Natural killer cell (primary cell): ENCODE measurements at regions not wholly inside any gene's neighbourhood (a gene's known extent, or its start where the extent isn't known, plus 50 kb on each side); places are given as distances from the start of the nearest gene placed in this dataset.

Experiments used
- ATAC-seq, 3 donors: fragments of 150-1000 bp in 2 of 3; fragments of 200-7000 bp in 1 of 3; cut with Tn5 transposase; 1 replicate in 1 of 3; 2 replicates in 2 of 3; pipeline ENCODE4 v1.10.0; 2021; ENCODE audit warnings: mild to moderate bottlenecking in 2 of 3, moderate library complexity in 2 of 3
- DNase-seq, 2 donors: peaks; one replicate each; pipeline versions ENCODE4 v3.0.0 to v3.0.0-alpha.2; 2013 to 2021; ENCODE audit warnings: mixed read lengths in 1 of 2
- H3K27ac ChIP-seq: one replicate; pipeline ENCODE4 v1.5.1; 2013; ENCODE audit warnings: mild to moderate bottlenecking, low read length
- H3K27me3 ChIP-seq: one replicate; pipeline ENCODE4 v1.6.1; 2013; ENCODE audit warnings: low read length; ENCODE audit not compliant: control insufficient read depth, insufficient read depth
- H3K36me3 ChIP-seq: one replicate; pipeline ENCODE4 v1.6.1; 2013; ENCODE audit warnings: low read length; ENCODE audit not compliant: control insufficient read depth, insufficient read depth
- H3K4me1 ChIP-seq: one replicate; pipeline ENCODE4 v1.6.1; 2013; ENCODE audit warnings: low read length; ENCODE audit not compliant: control insufficient read depth, insufficient read depth
- H3K4me3 ChIP-seq: one replicate; pipeline ENCODE4 v1.5.1; 2013; ENCODE audit warnings: low read length
- H3K9me3 ChIP-seq: one replicate; pipeline ENCODE4 v1.6.1; 2013; ENCODE audit warnings: low read length; ENCODE audit not compliant: control insufficient read depth, insufficient read depth
- H3K27ac Mint-ChIP-seq, 2 donors: one replicate each; pipeline ENCODE4 v1.8.0; 2022; ENCODE audit warnings: mild to moderate bottlenecking in 2 of 2, mixed read lengths in 2 of 2, moderate library complexity in 1 of 2
- H3K27me3 Mint-ChIP-seq, 2 donors: one replicate each; pipeline ENCODE4 v1.8.0; 2022; ENCODE audit warnings: low read depth in 2 of 2, mixed read lengths in 2 of 2
- H3K36me3 Mint-ChIP-seq: one replicate; pipeline ENCODE4 v1.8.0; 2022; ENCODE audit warnings: mixed read lengths
- H3K4me1 Mint-ChIP-seq, 2 donors: one replicate each; pipeline ENCODE4 v1.8.0; 2022; ENCODE audit warnings: mixed read lengths in 2 of 2
- H3K4me3 Mint-ChIP-seq: one replicate; pipeline ENCODE4 v1.8.0; 2022; ENCODE audit warnings: mild to moderate bottlenecking, moderate library complexity, mixed read lengths
- H3K9me3 Mint-ChIP-seq, 2 donors: one replicate each; pipeline ENCODE4 v1.8.0; 2022; ENCODE audit warnings: mixed read lengths in 2 of 2
- CTCF ChIP-seq: fragments of 200-600 bp; IDR thresholded peaks from one replicate; pipeline ENCODE4 v1.8.0; 2022; ENCODE audit warnings: antibody characterized with exemption
- WGBS: methylation state at CpG from one replicate; pipeline ENCODE4 v1.1.7; 2013; ENCODE audit warnings: missing lambda C conversion rate; ENCODE audit not compliant: insufficient coverage; 5-methylcytosine and 5-hydroxymethylcytosine counted together
- intact Hi-C: fragments of 100-400 bp; cut with micrococcal nuclease; formaldehyde crosslinking; loops from one replicate; pipeline ENCODE4 v1.14.2; 2022

GRCh38 chr13:106367361-106367971, 168.0 kb downstream of the EFNB2 start:
- H3K4me1 Mint-ChIP-seq = no peaks in the 10 kb centered on the region
- no peak overlapping the region for H3K4me3 Mint-ChIP-seq
- peaks cover 0 to 2% of the 10 kb centered on the region in 2 donors for H3K9me3 Mint-ChIP-seq
- DNase-seq (no peak), ATAC-seq (no peak)
- Histone ChIP-seq H3K36me3 (no peaks in the 10 kb centered on the region), H3K27me3 (no peaks in the 10 kb centered on the region), H3K27ac (no peak overlapping the region), H3K4me3 (no peak overlapping the region), H3K4me1 (no peaks in the 10 kb centered on the region), H3K9me3 (no peaks in the 10 kb centered on the region)
- H3K27me3 Mint-ChIP-seq = no peaks in the 10 kb centered on the region
- intact Hi-C loops = no loop called here
- no peaks in the 10 kb centered on the region for H3K36me3 Mint-ChIP-seq
- TF ChIP-seq CTCF = no peak
- 33% methylated on average over 1 of the region's 3 CpGs for WGBS
- H3K27ac Mint-ChIP-seq = no peak overlapping the region

- 95% methylated on average over 5 of the region's 5 CpGs for WGBS
- no peak overlapping the region for H3K27ac Mint-ChIP-seq
- Histone ChIP-seq H3K36me3 (no peaks in the 10 kb centered on the region), H3K4me1 (no peaks in the 10 kb centered on the region), H3K27ac (no peak overlapping the region), H3K27me3 (no peaks in the 10 kb centered on the region), H3K4me3 (no peak overlapping the region), H3K9me3 (no peaks in the 10 kb centered on the region)
- ATAC-seq = no peak
- H3K9me3 Mint-ChIP-seq = no peaks in the 10 kb centered on the region
- H3K4me3 Mint-ChIP-seq = no peak overlapping the region
- no peak for TF ChIP-seq CTCF
- no peaks in the 10 kb centered on the region for H3K4me1 Mint-ChIP-seq
- H3K36me3 Mint-ChIP-seq = no peaks in the 10 kb centered on the region
- no peaks in the 10 kb centered on the region for H3K27me3 Mint-ChIP-seq
- intact Hi-C loops = no loop called here
- no peak for DNase-seq
Observed at GRCh38 chr13:106362707-106363106, 172.8 kb downstream of the EFNB2 start.

GRCh38 chr13:106361621-106362020, 173.8 kb downstream of the EFNB2 start:
- no peak overlapping the region for H3K4me3 Mint-ChIP-seq
- Histone ChIP-seq H3K9me3 (no peaks in the 10 kb centered on the region), H3K4me3 (no peak overlapping the region), H3K27me3 (no peaks in the 10 kb centered on the region), H3K4me1 (no peaks in the 10 kb centered on the region), H3K36me3 (no peaks in the 10 kb centered on the region), H3K27ac (no peak overlapping the region)
- 81% methylated on average over 2 of the region's 2 CpGs for WGBS
- TF ChIP-seq CTCF = no peak
- peaks cover 0 to 3% of the 10 kb centered on the region in 2 donors for H3K27me3 Mint-ChIP-seq
- peaks cover 0 to 3% of the 10 kb centered on the region in 2 donors for H3K9me3 Mint-ChIP-seq
- ATAC-seq = no peak
- no peak overlapping the region for H3K27ac Mint-ChIP-seq
- intact Hi-C loops = no loop called here
- no peaks in the 10 kb centered on the region for H3K4me1 Mint-ChIP-seq
- no peaks in the 10 kb centered on the region for H3K36me3 Mint-ChIP-seq
- no peak for DNase-seq

- Mint-ChIP-seq H3K27ac (no peak overlapping the region), H3K4me1 (no peaks in the 10 kb centered on the region), H3K4me3 (no peak overlapping the region), H3K27me3 (peaks cover 3 to 6% of the 10 kb centered on the region in 2 donors), H3K9me3 (peaks cover 2 to 3% of the 10 kb centered on the region in 2 donors), H3K36me3 (no peaks in the 10 kb centered on the region)
- 88% methylated on average over 2 of the region's 2 CpGs for WGBS
- intact Hi-C loops = no loop called here
- Histone ChIP-seq H3K4me1 (no peaks in the 10 kb centered on the region), H3K27me3 (no peaks in the 10 kb centered on the region), H3K36me3 (no peaks in the 10 kb centered on the region), H3K27ac (no peak overlapping the region), H3K9me3 (no peaks in the 10 kb centered on the region), H3K4me3 (no peak overlapping the region)
- no peak for TF ChIP-seq CTCF
- no peak for DNase-seq
- no peak for ATAC-seq
Observed at GRCh38 chr13:106357198-106357597, 178.3 kb downstream of the EFNB2 start.
